Mucosa of descending colon (tissue), 3 donors: ENCODE measurements at regions not wholly inside any gene's neighbourhood (a gene's known extent, or its start where the extent isn't known, plus 50 kb on each side); places are given as distances from the start of the nearest gene placed in this dataset.

Source experiments
- ATAC-seq: fragments of 200-7000 bp; cut with Tn5 transposase; one replicate; pipeline ENCODE4 v1.9.1; 2020; ENCODE audit warnings: mild to moderate bottlenecking, moderate library complexity
- DNase-seq, 3 donors: peaks; one replicate each; pipeline ENCODE4 v3.0.0-alpha.2; 2020
- H3K36me3 ChIP-seq: fragments of 200-600 bp; one replicate; pipeline ENCODE4 v1.8.0; 2021; ENCODE audit warnings: low read depth, mild to moderate bottlenecking
- H3K4me1 ChIP-seq: fragments of 200-600 bp; one replicate; pipeline ENCODE4 v1.8.0; 2021; ENCODE audit warnings: low read depth, mild to moderate bottlenecking
- H3K4me3 ChIP-seq: fragments of 200-600 bp; one replicate; pipeline ENCODE4 v1.8.0; 2021; ENCODE audit warnings: mild to moderate bottlenecking
- H3K9me3 ChIP-seq: fragments of 200-600 bp; one replicate; pipeline ENCODE4 v1.8.0; 2021; ENCODE audit warnings: mild to moderate bottlenecking
- intact Hi-C, 2 donors: fragments of 100-400 bp; cut with DNase I in 1 of 2; cut with micrococcal nuclease in 1 of 2; formaldehyde crosslinking; loops; one replicate each; pipeline versions ENCODE4 v1.11.0 to v1.11.1; 2022; cut with DNase I, micrococcal nuclease
- TF ChIP-seq, protein P1 (sequence below): fragments of 200-600 bp; IDR thresholded peaks from one replicate; pipeline ENCODE4 v1.8.0; 2022; ENCODE audit warnings: antibody characterized with exemption, mild to moderate bottlenecking
- donor health status: DM: no; HTN: no; CAD: no; lungs with moderate emphysema.
- donor health status: DM: no; HTN: no; CAD: no.
- donor health status: DM: no; HTN: yes; CAD: no.

DNA sequence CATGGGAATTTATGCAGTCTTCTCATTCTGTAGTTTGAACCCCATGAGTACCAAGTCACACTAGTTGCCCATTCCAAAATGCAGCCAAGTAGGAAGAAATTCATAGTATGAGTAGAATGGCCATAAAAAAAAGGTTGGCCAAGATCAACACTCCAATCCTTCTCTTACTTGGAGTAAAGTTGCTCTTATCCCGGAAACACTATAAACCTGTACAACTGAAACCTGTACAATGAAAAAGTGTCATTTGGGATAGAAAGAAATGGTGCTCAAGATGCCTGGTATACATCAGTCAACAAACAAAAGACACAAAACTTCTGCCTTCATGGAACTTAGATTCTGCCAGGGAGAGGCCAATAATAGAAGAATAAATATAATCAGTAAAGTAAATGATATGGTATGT is 325.0 kb downstream of the NFIB start:
- Histone ChIP-seq H3K4me1 (peaks cover 2% of the 10 kb centered on the region), H3K4me3 (no peak overlapping the region), H3K36me3 (no peaks in the 10 kb centered on the region), H3K9me3 (no peaks in the 10 kb centered on the region)
- ATAC-seq (peak; percentile 68), DNase-seq (no peak)
- intact Hi-C loops: no loop called here
- TF ChIP-seq, protein P1, sequence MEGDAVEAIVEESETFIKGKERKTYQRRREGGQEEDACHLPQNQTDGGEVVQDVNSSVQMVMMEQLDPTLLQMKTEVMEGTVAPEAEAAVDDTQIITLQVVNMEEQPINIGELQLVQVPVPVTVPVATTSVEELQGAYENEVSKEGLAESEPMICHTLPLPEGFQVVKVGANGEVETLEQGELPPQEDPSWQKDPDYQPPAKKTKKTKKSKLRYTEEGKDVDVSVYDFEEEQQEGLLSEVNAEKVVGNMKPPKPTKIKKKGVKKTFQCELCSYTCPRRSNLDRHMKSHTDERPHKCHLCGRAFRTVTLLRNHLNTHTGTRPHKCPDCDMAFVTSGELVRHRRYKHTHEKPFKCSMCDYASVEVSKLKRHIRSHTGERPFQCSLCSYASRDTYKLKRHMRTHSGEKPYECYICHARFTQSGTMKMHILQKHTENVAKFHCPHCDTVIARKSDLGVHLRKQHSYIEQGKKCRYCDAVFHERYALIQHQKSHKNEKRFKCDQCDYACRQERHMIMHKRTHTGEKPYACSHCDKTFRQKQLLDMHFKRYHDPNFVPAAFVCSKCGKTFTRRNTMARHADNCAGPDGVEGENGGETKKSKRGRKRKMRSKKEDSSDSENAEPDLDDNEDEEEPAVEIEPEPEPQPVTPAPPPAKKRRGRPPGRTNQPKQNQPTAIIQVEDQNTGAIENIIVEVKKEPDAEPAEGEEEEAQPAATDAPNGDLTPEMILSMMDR: no peak

DNA sequence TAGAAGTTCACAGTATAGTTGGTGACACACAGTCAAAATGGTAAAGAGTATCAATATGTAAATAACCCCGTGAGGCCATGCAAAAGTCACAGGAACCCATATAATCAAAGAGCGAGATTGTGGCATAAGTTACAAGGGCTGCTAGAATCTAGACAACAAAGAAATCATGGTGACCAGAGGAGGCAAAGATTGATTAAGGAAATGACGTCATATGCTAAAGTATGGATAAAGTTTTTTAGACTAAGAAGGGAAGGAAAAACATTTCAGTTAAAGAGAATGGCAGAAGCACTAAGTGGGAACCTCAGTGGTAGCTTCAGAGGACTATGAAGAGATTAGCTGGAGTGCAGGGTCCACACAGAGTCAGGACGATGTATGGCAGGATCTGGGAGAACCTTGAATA is 330.3 kb downstream of the NFIB start:
- Histone ChIP-seq H3K36me3 (no peaks in the 10 kb centered on the region), H3K4me3 (no peak overlapping the region), H3K9me3 (no peaks in the 10 kb centered on the region), H3K4me1 (peaks cover 3% of the 10 kb centered on the region)
- ATAC-seq (no peak), DNase-seq (no peak)
- intact Hi-C loops: no loop called here
- TF ChIP-seq, protein P1: no peak

DNA sequence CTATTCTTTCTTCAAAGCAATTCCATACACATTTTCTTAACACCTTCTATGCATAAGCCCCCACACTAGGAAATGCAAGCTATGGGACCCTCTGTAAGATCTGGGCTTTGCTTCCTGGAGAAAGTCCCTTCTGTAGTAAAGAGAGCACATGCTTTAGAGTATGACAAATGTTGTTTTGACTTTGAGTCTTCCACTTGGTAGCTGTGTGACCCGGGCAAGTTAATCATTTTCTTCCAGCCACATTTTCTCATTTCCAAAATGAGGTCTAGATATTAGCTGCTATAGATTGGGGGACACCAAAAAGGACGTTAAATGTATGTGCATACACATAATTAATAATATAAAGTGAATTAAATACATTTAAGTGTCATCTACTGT is 334.0 kb downstream of the NFIB start:
- Histone ChIP-seq H3K9me3 (no peaks in the 10 kb centered on the region), H3K4me3 (no peak overlapping the region), H3K4me1 (peaks cover 3% of the 10 kb centered on the region), H3K36me3 (no peaks in the 10 kb centered on the region)
- TF ChIP-seq, protein P1: no peak
- DNase-seq: no peak
- intact Hi-C loops: no loop called here
- no peak for ATAC-seq

DNA sequence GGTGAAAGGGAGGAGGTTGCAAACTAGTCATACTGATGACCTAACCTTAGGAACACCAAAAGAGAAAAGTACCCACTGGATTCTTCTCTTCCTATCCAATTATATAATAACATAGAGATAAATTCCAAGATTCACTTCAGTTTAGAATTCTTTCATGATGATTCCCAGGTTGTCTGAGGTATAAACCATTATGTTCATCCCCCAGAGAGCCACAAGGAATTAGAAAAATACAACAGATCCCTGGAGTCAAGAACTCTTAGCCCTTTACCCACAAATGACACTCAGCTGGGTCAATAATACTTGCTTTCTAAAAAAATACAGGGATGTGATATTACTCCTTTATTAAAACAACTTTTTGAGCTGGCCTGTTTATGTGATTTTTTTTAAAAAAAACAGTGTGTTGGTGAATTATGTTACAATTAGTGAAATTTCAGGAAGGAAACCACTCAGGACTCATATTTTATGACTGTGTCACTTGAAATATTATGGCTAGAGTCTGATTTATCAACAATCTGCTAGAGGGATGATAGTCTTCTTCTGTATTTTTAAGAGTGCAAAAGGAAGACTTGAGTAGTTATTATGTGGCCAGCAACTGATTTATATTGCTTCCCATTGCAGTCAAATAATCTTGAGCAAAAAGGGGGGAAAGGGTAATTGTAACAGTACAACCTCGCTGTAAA is 338.2 kb downstream of the NFIB start:
- intact Hi-C loops: no loop called here
- Histone ChIP-seq H3K4me3 (no peak overlapping the region), H3K4me1 (peaks cover 3% of the 10 kb centered on the region), H3K9me3 (no peaks in the 10 kb centered on the region), H3K36me3 (no peaks in the 10 kb centered on the region)
- no peak for DNase-seq
- TF ChIP-seq, protein P1: no peak
- no peak for ATAC-seq

DNA sequence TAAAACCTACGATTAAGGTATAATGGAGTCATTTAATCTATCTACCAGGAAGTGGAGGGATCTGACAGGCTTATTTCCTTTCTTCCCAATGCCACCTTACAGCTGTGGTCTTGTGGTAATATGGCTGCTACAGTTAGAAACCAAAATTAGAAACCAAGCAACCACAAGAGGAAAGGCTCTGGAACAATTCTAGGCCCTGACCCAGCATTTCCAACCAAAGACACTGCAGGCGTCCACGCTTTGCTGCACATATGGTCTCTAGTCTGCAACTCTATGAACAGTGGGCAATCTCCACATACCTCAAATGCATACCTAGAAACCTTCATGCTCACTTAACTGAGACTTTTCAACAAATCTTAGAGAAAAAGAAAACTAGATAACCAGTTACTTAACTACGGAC is 339.1 kb downstream of the NFIB start:
- Histone ChIP-seq H3K4me1 (peaks cover 3% of the 10 kb centered on the region), H3K4me3 (no peak overlapping the region), H3K36me3 (no peaks in the 10 kb centered on the region), H3K9me3 (no peaks in the 10 kb centered on the region)
- no peak for DNase-seq
- intact Hi-C loops: no loop called here
- ATAC-seq: no peak
- TF ChIP-seq, protein P1: no peak
